ENCODE measurements at regions not wholly inside any gene's neighbourhood (a gene's known extent, or its start where the extent isn't known, plus 50 kb on each side); places are given as distances from the start of the nearest gene placed in this dataset.

DNA sequence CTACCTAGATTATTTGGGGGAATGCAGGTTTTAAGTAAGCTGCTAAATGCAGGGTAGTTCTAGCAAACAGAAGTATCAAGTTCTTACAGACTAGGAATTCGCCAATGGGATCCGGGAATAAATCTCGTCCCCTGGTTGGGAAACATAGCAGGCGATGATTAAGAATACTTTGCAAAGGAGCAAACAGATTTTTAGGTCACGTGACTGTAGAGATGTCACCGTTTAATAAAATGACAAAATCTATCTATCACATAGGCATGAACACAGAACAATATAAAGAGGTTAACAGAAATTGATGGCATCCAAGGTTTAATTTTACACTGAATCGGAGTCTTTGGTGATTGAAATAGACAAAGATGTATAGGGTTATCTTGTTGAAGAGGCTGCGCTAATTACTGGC lies 664.1 kb downstream of the BCL11A start:
- TF ChIP-seq, protein P1, sequence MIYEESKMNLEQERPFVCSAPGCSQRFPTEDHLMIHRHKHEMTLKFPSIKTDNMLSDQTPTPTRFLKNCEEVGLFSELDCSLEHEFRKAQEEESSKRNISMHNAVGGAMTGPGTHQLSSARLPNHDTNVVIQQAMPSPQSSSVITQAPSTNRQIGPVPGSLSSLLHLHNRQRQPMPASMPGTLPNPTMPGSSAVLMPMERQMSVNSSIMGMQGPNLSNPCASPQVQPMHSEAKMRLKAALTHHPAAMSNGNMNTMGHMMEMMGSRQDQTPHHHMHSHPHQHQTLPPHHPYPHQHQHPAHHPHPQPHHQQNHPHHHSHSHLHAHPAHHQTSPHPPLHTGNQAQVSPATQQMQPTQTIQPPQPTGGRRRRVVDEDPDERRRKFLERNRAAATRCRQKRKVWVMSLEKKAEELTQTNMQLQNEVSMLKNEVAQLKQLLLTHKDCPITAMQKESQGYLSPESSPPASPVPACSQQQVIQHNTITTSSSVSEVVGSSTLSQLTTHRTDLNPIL (CRISPR knock-in tag; IDR thresholded peaks at IDR 0.05; ENCODE audit: low read depth), result no peak
- no peak for TF ChIP-seq ZNF70 (CRISPR knock-in tag; IDR thresholded peaks at IDR 0.05)
- no peak for TF ChIP-seq ARNTL (CRISPR knock-in tag; IDR thresholded peaks at IDR 0.05; ENCODE audit: borderline replicate concordance, low read depth)
- TF ChIP-seq RARB (CRISPR knock-in tag; IDR thresholded peaks at IDR 0.05), result no peak
- no peak for TF ChIP-seq ZNF565 (CRISPR knock-in tag; conservative IDR thresholded peaks at IDR 0.05; ENCODE audit: low read depth)
- no peak for TF ChIP-seq TOX (CRISPR knock-in tag; IDR thresholded peaks at IDR 0.05; ENCODE audit: borderline replicate concordance)
- TF ChIP-seq ZFP30 (CRISPR knock-in tag; IDR thresholded peaks at IDR 0.05), result no peak
- TF ChIP-seq TSHZ2 (CRISPR knock-in tag; IDR thresholded peaks at IDR 0.05), result no peak
- no peak for TF ChIP-seq POU6F1 (CRISPR knock-in tag; IDR thresholded peaks at IDR 0.05; ENCODE audit: borderline replicate concordance, low read depth)
- no peak for TF ChIP-seq ESRRG (CRISPR knock-in tag; IDR thresholded peaks at IDR 0.05)
- no peak for ATAC-seq

DNA sequence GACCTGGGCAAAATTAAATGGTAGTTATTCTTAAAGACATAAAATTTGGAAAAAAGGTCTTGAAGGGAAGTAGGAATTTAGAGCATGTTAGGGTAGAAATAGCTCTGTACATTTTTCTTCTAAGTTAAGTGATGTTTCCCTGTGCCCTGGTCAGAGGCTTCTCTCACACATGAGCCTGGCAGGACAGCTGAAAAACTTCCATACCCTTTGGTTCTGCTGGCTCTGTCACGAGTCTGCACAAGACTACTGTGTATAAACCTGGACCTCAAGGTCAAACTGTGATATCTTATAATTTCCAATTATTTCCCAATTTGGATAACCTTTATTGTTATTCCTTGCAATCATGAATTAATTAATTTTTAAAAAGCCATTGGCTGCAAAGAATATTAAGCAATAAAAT lies 664.7 kb downstream of the BCL11A start:
- TF ChIP-seq ZFP30 (CRISPR knock-in tag; IDR thresholded peaks at IDR 0.05), result no peak
- no peak for TF ChIP-seq ESRRG (CRISPR knock-in tag; IDR thresholded peaks at IDR 0.05)
- TF ChIP-seq GLIS3 (CRISPR knock-in tag; IDR thresholded peaks at IDR 0.05), result no peak
- no peak for TF ChIP-seq BACH2 (CRISPR knock-in tag; IDR thresholded peaks at IDR 0.05; ENCODE audit: borderline replicate concordance)
- TF ChIP-seq ISL1 (CRISPR knock-in tag; IDR thresholded peaks at IDR 0.05), result no peak
- TF ChIP-seq ZFP3 (CRISPR knock-in tag; IDR thresholded peaks at IDR 0.05), result no peak
- no peak for TF ChIP-seq OSR1 (CRISPR knock-in tag; IDR thresholded peaks at IDR 0.05)
- no peak for TF ChIP-seq RARB (CRISPR knock-in tag; IDR thresholded peaks at IDR 0.05)
- TF ChIP-seq, protein P2, sequence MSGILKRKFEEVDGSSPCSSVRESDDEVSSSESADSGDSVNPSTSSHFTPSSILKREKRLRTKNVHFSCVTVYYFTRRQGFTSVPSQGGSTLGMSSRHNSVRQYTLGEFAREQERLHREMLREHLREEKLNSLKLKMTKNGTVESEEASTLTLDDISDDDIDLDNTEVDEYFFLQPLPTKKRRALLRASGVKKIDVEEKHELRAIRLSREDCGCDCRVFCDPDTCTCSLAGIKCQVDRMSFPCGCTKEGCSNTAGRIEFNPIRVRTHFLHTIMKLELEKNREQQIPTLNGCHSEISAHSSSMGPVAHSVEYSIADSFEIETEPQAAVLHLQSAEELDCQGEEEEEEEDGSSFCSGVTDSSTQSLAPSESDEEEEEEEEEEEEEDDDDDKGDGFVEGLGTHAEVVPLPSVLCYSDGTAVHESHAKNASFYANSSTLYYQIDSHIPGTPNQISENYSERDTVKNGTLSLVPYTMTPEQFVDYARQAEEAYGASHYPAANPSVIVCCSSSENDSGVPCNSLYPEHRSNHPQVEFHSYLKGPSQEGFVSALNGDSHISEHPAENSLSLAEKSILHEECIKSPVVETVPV (CRISPR knock-in tag; IDR thresholded peaks at IDR 0.05), result no peak
- TF ChIP-seq PPARA (CRISPR knock-in tag; IDR thresholded peaks at IDR 0.05; ENCODE audit: borderline replicate concordance), result no peak
- no peak for TF ChIP-seq ZC3H10 (CRISPR knock-in tag; IDR thresholded peaks at IDR 0.05)
- TF ChIP-seq ZNF565 (CRISPR knock-in tag; conservative IDR thresholded peaks at IDR 0.05; ENCODE audit: low read depth), result no peak
- TF ChIP-seq PATZ1 (CRISPR knock-in tag; IDR thresholded peaks at IDR 0.05; ENCODE audit: borderline replicate concordance), result no peak
- TF ChIP-seq TOX (CRISPR knock-in tag; IDR thresholded peaks at IDR 0.05; ENCODE audit: borderline replicate concordance), result no peak
- no peak for TF ChIP-seq CSDC2 (CRISPR knock-in tag; IDR thresholded peaks at IDR 0.05)
- TF ChIP-seq, protein P1 (CRISPR knock-in tag; IDR thresholded peaks at IDR 0.05; ENCODE audit: low read depth), result no peak
- TF ChIP-seq SNAI2 (CRISPR knock-in tag; IDR thresholded peaks at IDR 0.05), result no peak
- no peak for ATAC-seq
